T-helper 9 cell (primary cell): ENCODE measurements at regions not wholly inside any gene's neighbourhood (a gene's known extent, or its start where the extent isn't known, plus 50 kb on each side); places are given as distances from the start of the nearest gene placed in this dataset.
A peak's percentile ranks its signal among the peaks of the same experiment; 100 is the strongest.

Experiments
- DNase-seq: peaks from one replicate; pipeline ENCODE4 v3.0.0-alpha.2; 2020

GRCh38 chr19:23855676-23856075 lies 59.0 kb upstream of the ZNF726 start:
- no peak for DNase-seq

- DNase-seq = no peak
Observed at GRCh38 chr19:23851966-23852365, 62.7 kb upstream of the ZNF726 start.

- no peak for DNase-seq
Observed at GRCh38 chr19:23832717-23833327, 74.1 kb upstream of the ZNF681 start.

GRCh38 chr19:23823952-23824389 lies 65.3 kb upstream of the ZNF681 start:
- DNase-seq = peak; percentile 2

GRCh38 chr19:23822735-23823134 lies 64.0 kb upstream of the ZNF681 start:
- no peak for DNase-seq

- DNase-seq = peak; percentile 15
Observed at GRCh38 chr19:23817519-23817918, 58.8 kb upstream of the ZNF681 start.

- DNase-seq = no peak
Observed at GRCh38 chr19:23810496-23810895, 51.8 kb upstream of the ZNF681 start.
